Stimulated activated naive CD4-positive, alpha-beta T cell (primary cell): ENCODE measurements at regions not wholly inside any gene's neighbourhood (a gene's known extent, or its start where the extent isn't known, plus 50 kb on each side); places are given as distances from the start of the nearest gene placed in this dataset.
"Not testable (repeated sequence)": the region's sequence is repeated elsewhere in the genome, so short reads cannot be mapped to it uniquely, and the experiment has no call there.

Experiments
- DNase-seq, 6 experiments: peaks; one replicate each; lab custom pipeline; 2025; lab: John Stamatoyannopoulos, UW

DNA sequence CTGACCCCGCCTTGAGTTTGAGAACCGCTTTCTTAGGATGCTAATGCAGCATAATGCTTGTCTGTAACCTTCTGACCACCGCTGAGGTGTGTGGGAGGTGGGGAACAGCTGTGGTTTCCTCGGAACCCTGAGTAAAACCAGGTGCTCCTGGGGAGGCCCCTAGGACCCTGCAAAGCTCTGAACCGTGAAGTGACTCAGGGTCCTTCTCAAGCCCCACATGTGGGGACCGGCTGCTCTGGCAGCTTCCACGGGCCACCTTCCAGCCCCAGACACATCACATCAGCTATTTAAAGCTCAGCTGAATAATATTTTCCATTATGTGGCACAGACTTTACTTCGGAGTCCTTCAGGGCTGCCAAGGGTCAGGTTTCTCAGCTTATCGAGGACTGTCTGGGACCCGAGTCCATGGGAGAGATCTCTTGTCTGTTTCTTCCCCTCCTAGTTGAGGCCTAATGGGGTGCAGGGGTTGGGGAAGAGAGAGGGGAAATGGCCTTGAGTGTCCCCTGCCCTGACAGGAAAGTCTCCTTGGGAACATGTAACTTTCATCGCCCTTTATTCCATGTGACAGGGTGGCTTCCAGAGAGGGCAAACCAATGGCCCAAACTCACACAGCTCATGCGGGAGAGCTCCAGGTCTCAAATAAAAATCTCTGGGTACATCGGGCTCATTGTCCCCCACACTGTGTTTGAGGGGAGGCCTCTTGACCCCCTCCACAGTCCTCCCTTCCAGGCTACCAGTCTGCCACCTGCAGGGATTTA lies 186.1 kb upstream of the SLC24A3 start:
- no peak for DNase-seq

DNA sequence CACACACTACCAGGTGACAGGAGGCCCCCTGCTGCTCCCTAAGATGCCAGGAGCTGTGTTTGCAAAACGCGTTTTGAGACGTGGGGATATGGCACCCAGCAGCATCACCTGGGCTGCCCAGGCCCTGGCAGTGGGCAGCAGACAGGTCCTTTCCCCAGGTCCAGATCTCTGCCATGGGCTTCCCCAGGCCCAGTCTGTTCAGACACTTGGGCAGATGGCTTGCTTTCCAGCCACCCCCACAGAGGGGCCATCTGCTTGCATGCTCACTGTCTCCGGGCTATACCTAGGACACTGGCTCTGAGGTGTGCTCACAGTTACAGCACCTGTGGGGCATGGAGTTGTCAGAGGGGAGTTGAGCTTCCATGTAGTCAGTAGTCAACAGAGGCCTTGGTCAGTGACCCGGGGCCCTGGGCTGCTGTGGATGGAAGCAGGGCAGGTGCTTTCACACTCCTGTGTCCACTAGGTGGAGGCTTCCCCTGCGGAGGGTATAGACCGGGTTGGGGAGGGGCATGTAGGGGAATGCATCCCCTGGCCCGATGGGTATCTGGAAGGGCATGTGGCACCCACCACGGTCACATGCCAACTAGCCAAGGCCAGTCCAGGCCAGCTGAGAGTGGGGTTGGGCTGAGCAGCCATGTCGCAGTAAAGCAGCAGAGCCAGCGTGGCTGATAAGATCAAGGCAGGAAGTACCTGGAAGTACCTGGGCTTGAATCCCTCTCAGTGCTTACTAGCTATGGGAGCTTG lies 185.4 kb upstream of the SLC24A3 start:
- DNase-seq, result no peak

GRCh38 chr20:19027971-19028370 lies 184.5 kb upstream of the SLC24A3 start:
- DNase-seq, result no peak

GRCh38 chr20:19041787-19042186 lies 170.7 kb upstream of the SLC24A3 start:
- DNase-seq, result no peak

DNA sequence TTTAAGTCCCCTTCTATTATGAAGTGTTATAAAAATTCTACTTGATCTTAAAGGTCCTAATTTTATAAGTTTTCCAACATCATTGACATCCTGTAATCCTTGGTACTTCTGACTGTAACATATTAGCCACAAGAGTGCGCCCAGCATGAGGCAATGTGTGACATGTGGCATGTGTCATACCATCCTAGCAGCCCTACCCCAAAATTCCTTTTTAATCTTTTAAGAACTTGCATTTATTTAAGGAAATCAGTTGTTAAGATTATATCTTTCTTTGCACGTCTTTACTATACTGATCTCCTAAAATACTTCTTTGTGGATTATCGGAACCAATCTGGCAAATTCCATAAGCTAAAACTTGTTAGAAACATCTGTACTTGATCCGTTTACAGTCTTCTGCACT lies 167.1 kb upstream of the SLC24A3 start:
- DNase-seq, result no peak

GRCh38 chr20:19047040-19047950 lies 165.1 kb upstream of the SLC24A3 start:
- DNase-seq, result no peak

DNA sequence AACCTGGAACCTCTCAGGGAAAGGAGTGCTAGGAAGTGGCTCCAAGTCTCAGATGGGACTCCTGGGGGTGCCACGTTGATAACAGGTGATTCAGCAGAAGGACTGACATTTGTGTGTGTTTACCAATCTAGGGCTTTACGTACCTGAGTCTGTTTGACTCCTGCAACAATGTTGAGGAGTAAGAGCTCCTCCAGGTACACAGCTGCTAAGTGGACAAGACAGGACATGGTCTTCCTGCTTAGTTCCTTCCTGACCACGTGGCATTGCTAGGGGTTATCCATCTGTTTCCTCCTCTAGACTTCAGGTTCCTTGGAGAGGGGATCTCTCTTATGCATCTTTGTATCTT lies 164.5 kb upstream of the SLC24A3 start:
- no peak for DNase-seq

DNA sequence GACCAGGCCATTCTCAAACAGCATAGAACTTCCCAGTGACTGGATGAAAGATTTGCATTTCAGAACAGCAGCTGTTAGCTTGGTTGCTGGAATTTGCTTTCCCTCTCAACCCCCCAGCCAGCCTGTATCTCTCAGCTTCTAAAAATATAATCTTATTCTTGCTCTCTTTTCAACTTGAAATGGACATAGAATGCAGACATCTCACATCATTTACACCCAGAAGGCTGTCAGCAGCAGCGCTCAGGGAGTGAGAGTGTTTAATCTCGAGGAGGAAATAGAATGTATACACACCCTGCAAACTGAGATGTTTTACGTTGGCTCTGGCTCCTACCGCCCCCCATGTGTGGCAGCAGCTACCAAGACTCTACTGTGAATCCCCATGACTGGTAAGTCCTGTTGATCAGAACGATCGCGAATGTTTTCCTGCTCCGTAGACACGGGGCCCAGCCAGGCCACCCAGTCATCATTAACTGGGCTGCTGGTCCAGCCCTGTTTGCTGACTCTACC lies 163.4 kb upstream of the SLC24A3 start:
- DNase-seq, result no peak

GRCh38 chr20:19049514-19049913 lies 162.9 kb upstream of the SLC24A3 start:
- no peak for DNase-seq

- no peak for DNase-seq
Observed at GRCh38 chr20:19056909-19057308, 155.5 kb upstream of the SLC24A3 start.

DNA sequence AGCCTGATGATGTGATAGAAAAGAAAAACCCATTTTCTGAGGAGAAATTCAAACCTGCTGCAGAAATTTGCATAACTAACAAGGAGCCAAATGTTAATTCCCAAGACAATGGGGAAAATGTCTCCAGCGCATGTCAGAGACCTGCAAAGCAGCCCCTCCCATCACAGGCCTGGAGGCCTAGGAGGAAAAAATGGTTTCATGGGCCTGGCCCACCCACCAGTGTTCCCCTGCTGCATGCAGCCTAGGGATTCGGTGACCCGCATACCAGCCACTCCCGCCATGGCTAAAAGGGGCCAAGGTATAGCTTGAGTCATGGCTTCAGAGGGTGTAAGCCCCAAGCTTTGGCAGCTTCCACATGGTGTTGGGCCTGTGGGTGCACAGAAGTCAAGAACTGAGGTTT lies 147.7 kb upstream of the SLC24A3 start:
- DNase-seq, result not testable (repeated sequence)

DNA sequence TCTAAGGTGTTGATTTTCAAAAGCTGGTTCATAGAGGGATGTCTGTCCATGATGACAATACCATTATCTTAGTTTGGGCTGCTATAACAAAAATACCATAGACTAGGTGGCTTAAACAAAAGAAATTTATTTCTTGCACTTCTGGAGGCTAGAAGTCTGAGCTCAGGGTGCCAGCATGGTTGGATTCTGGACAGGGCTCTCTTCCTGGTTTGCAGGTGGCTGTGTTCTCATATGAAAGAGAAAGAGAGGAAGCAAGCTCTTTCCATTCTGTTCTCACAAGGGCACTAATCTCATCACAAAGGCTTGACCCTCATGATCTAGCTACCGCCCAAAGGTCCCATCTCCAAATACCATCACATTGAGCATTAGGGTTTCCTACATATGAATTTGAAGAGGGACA lies 144.5 kb upstream of the SLC24A3 start:
- no peak for DNase-seq

GRCh38 chr20:19070026-19070425 lies 142.4 kb upstream of the SLC24A3 start:
- DNase-seq, result no peak

DNA sequence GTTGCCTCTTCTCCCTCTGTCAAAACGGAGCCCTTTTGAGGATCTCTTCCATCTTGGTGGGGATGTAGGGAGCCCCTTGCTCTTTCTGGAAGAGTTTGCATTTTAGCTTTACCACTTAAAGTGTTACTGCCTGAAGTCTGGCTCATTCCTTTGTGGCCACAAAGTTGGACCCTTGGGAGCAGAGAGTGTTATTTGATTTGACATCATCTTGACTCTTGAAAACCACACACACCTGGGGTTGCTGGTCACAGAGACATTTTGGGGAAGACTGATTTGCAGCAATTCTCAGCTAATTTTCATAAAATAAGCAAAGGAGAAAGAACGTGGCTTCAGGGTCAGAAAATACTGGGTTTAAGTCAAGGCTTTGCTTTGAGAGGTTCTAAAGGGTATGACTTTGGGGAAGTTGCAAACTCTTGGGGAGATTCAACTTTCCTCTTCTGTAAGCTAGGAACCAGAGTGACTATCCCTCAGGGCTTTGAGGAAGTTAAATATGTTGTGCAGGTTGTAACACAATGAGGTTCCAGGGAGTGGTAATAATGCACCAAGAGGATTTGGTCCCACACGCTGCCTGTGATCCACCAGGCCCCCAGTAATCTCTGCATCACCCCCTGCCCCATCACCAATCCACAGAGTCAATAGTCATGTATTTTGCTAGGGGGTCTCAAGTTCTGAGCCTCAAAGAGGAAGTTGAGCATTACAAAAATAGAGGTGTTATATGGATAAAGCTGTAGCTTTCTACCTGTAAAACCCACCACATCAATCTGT lies 141.6 kb upstream of the SLC24A3 start:
- DNase-seq, result no peak

- no peak for DNase-seq
Observed at GRCh38 chr20:19071446-19071725, 141.1 kb upstream of the SLC24A3 start.

- DNase-seq, result no peak
Observed at GRCh38 chr20:19071902-19072498, 140.4 kb upstream of the SLC24A3 start.

- DNase-seq, result no peak
Observed at GRCh38 chr20:19072988-19073387, 139.5 kb upstream of the SLC24A3 start.

DNA sequence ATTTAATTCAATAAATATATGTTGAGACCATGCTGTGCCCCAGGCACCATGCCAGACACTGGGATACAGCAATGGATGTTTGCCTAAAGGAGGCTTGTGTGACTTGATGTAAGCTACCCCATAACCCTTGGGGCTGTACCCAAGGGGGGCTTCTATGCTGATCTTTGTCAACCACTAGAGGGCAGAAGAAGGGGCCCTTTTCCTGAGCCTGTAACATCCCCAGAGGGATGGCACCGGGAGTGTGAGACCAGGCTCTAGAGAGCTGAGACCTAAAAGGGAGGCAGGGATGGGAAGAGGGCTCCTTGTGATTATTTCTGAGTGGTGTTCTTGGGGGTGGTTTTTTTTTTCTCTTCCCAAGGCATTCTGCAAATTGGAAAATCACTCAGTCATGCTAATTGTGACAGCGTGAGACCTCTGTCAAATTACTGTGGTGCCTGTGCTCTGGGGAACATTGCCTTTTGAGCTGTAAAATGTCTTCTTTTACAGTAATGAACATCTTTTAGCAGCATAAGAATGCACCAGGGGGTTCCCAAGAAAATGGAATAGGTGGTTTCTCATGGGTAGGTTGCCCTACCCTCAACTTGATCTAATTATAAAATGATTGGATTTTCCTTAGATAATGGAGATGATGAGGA lies 138.7 kb upstream of the SLC24A3 start:
- DNase-seq, result no peak

GRCh38 chr20:19074356-19074755 lies 138.1 kb upstream of the SLC24A3 start:
- DNase-seq, result no peak

DNA sequence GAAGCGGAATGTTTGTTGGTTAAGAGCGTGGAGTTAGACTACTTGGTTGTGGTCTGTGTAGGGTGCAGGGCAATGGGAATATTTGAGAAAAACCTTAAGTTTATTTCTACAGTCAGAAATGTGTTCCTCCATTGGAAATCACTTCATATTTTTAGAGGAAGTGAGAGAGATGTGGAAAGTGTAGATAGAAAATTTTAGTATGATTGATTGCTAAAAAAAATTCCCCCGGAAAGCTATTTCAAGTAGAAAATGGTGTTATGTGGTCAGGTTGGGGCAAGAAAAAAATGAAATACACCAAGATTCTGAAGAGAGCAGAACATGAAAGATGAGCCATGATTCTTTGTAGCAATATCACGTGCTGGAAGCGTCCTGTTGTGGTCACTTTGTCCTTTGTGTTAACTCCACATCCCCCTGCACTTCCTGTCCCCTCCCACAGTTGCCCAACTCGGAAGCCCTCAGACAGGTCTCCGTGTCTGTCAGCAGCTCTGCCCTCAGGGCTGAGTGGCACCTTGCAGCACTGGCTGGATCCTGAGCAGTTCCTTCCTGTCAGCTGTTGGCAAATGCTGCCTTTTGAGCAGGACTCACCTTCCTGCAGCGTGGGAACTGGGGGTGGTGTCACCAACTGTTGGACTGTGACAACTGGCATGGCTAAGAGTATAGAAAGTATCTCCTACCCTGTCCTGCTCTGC lies 137.5 kb upstream of the SLC24A3 start:
- DNase-seq, result peak in 1 of 6 experiments; percentile 31
